GM23248 (cell line): ENCODE measurements at regions not wholly inside any gene's neighbourhood (a gene's known extent, or its start where the extent isn't known, plus 50 kb on each side); places are given as distances from the start of the nearest gene placed in this dataset.

ENCODE experiments used
- EZH2 ChIP-seq: fragments of 200-600 bp; sonication (generic); IDR thresholded peaks from 2 replicates; pipeline ENCODE4 v1.6.1; 2018; ENCODE audit warnings: antibody characterized with exemption, mild to moderate bottlenecking; ENCODE audit not compliant: insufficient read depth, poor library complexity, severe bottlenecking
- EZH2phosphoT487 ChIP-seq: fragments of 200-600 bp; sonication (generic); IDR thresholded peaks from 2 replicates; pipeline ENCODE4 v1.6.1; 2018; ENCODE audit warnings: antibody characterized with exemption, moderate library complexity, mild to moderate bottlenecking, low read depth; ENCODE audit not compliant: insufficient read depth

GRCh38 chr5:118033686-118034338 is 954.5 kb downstream of the DTWD2 start:
- no peak for TF ChIP-seq EZH2
- TF ChIP-seq EZH2phosphoT487, result no peak
